MV-4-11 (cell line): ENCODE measurements at regions not wholly inside any gene's neighbourhood (a gene's known extent, or its start where the extent isn't known, plus 50 kb on each side); places are given as distances from the start of the nearest gene placed in this dataset.

Experiments
- DNase-seq: peaks from one replicate; lab custom pipeline; 2025; lab: John Stamatoyannopoulos, UW

DNA sequence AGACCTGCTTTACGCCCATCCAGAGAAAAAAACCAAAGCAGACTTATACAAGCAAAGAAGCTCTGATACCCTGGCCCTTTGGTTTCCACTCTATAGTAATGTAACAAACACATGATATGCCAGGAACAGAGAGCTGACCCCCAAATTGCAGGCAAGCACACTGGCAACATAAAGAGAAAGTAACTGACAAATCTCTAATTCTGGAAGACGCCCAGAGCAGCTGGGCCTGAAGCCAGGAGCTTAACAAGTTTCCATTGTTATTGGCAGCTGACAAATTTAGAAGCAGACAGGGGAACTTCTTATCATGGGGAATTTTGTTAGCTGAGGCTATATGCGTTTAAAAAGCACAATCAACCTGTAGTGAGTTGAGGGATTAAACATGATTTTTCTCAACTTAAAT is 158.0 kb downstream of the DLEU7 start:
- peak; percentile 36 for DNase-seq

DNA sequence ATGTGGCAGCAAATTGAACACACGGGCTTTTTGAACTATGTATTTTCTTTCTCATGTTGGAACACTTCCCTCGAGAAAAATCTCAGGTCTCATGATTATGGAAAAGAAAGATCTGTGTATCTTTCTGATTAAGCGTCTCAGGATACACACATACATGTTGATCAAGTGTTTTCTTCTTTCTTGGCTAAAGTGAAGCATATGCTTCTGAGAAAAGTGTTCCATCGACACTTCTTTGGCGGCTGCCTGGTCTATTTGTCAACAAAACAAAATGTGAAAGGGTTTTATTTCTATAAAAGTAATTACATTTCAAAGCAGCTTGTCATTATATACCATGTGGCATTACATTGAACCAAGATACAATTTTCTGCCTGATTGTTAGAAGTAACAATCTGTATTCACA is 157.5 kb downstream of the DLEU7 start:
- DNase-seq: no peak

DNA sequence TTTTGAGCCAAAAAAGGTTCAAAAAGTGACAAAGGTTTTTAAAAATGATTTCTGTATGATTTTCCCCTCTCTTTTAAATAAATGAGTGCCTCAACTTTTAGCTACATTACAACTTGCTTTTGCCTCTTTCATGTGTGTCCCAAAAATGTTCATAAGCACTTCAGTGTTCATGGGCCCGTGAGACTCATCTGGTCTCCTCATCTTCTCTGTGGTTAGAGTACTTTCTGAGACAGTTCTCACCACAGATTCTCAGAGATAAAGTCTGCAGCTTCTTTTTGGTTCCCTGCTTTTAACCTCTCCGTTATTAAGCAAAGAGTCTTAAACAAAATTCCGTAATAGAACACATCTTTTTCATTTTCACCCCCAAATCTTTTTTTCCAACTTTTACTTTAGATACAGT is 156.9 kb downstream of the DLEU7 start:
- DNase-seq: no peak

DNA sequence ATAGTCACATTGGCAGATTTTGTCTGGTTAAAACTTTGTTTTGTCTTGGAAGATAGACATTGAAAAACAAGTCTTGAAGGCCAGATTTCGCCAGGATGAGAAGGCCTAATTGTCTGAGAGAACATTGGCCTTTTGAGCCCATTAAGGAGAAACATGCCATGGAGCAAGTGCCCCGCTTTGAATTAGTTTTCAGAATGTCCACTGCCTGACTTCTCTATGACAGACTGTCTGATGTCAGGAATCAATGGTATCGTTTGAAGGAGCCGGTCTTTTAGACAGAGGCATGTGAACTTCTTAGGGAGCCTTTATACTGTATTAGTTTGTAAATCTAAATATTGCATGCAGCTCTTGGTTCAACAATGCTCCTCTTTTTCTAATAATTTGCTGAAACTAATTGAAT is 155.9 kb downstream of the DLEU7 start:
- no peak for DNase-seq

DNA sequence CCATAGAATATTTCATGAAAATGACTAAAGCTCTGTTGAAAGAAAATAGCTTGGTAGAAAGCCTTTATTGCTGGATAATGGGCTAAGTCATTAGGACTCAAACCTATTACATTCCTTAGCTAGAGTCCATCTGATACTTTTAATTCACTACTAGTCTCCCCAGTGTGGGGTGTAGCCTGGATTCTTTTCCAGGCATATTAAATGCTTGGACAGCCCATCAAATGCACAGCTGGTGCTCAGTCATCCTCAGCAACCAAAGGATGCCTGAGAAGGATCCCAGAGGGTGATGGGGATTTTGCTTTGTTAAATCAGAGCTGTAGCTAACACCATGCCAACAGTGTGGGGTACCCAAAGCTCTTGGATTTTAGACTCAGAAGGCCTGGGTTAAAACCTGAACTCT is 153.5 kb downstream of the DLEU7 start:
- no peak for DNase-seq

DNA sequence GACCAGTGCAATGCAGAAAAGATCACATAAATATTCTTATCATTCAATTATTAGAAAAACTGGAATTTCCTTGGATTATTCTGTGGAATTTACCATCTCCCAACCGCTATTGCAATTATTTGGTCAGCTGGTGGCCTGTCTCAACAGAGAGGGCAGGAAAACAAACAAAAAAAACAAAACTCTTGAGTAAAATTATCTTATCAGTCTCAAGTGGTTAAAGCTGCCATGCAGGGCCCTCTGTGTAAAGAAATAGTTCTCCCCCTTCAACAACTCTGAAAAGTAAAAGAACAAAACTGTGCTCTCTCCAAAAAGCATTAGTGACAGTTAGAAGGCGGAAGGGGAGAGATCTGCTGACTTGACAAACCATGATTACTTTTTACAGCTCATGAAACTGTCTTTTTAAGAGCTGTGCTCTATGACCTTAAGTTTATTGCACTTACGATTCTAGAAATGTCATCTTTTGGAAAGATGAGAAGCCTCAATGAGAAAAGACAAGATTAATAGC is 152.3 kb downstream of the DLEU7 start:
- no peak for DNase-seq

DNA sequence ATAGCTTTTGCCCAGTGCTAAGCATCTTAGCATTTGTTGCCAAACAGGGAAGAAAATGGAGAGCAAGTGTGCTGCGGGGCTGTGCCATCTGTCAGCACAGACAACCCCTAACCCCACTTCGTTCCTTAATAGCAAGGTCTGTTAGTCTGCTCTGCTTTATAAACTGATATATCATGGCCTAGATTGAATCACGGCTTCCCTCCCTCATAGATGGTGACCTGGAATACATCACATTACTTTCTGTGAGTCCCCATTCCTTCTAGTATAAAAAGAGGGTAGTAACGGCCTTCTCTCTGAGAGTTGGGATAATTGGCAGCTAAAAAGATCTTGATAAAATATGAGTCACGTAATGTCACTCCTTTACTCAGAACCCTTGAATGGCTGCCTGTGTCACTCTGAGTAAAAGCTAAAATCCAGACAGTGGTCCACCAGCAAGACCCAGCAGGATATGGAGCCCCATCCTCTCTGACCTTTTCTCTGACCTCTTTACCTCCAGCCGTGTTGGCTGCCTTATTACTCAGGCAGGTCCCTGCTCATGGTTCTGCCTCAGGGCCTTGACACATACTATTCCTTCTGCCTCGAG is 151.7 kb downstream of the DLEU7 start:
- DNase-seq: no peak

DNA sequence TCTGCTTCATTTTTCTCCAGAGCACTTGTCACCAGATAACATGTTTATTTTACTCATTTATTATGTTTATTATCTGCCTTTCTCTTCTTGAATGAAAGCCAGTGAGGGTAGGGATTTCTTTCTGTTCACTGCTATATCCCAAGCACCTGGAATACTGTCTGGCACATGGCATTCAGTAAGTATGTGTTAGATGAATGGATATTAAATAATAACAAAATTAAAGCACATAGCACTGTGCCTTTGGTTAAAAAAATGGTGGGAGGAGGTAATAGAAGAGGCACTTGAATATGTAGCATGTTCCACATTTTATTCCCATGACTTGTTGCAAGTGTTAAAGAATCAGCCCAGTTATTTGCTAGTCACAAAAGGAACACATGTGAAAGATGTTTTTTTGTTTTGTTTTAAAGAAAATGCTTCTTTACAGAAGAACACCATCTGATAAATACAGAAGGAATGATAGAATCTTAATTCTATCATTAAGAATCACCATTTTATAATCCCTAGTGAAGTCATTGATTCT is 151.0 kb downstream of the DLEU7 start:
- no peak for DNase-seq

DNA sequence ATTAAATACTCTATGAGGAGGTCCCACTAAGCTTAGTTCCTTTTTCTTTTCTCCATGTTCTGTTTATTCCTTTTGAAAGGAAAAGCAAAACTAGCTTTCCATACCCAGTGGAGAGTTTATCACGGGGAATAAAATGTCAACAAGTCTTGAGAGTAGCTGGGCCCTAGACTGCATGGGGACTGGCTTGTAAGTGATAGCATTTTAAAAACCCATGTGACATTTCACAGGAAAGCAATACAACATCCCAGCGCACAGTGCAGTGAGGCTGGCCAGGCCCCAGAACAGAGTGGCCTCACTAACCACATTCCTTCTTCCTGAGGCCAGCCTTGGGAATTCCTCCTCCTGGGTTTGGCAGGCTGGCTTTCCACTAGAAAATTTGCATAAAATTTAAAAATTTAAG is 149.8 kb downstream of the DLEU7 start:
- no peak for DNase-seq

DNA sequence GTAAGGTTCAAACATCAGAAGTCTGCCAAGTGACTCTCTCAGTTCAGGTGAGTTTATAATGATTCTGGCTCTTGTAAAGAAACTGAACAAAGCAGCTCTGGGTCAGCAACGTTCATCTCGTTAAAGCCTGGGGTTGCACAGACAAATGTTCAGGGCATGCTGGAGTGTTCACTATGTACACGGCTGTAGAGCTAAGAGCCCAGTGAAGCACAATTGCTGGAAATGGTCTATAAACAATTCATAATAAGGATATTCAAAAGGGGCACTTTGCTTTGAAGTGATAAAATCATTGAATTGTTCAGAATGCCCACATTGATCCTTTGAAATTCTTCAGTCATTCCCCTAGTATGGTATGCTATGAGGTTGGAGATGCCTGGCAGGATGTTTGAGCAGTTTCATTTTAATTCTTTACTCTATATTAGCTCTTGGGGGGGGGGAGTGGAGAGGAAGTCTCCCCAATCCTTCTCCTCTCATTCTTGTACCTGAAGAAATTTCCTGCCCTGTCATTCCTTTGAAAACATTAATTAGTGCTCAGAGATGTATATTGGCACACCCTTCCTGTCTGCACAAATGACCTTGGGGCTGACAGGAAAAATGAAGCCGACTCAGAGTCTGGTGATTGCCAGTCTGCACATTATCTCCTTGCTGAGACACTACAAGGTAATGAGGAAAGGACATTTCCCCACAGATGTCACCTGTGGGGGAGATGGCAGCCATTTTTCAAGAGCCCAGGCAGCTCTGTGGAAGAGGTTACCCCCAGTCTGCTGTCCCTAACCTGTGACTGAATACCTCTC is 145.5 kb downstream of the DLEU7 start:
- no peak for DNase-seq

DNA sequence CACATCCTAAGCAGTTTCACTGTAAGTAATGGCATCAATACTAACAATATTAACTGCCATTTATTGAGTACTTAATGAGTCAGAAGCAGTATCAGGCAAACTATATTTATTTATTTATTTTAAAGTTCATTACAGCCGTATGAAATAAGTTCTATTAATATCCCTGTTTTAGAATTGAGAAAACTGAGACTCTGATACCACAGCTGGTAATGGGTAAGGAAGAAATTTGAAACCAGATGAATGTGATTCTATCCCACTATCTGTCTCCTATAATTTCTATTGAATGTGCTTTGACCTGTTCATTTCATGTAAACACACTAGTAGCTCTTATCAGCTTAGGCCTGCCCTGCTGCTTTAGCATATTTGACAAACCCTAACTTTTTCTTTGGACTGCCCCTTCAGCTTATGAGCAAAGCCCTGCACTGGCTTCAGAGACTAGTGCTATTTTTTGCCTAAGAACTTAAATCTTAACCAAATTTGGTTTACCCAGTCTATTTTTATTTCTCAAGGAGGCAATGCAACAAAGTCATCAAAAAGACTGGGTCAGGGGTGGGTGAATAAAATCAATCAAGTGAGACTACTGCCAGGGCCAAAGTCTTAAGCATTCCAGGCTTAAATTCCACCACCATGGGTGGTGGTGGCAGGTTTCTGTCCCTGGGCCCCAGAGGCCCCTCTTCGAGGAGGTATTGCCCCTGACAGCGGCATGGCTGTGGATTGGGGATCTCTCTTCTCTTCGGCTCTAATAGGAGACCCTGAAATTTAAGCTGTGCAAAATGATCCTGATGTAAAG is 143.4 kb downstream of the DLEU7 start:
- DNase-seq: no peak

DNA sequence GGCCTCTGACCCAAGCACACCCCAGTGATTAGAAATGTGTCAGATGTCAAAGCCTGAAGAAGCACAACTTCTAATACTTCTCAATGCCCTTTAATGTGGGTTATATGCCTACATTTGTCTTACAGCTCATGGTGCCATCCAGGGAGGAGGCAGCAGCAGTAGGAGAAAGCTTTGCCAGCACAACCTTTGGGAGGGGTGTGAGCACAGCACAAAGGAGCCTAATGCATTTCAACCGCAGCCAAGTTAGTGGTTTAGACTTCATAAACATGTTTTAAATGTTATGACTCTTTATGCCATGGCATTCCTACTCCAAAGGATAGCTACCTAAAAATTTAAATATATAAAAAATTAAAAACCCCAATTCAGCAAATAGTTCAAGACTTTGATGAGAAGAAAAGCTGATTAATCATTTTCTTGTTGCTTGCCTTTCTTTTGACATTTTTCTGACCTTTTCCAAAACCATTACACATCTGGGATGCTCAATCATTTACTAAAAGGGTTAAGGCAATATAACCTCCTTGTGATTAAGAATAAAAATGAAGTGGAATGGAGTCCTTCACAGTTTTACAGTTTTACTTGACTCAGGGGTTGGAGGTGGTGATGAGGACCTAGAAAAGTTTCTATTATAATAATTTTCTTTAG is 142.7 kb downstream of the DLEU7 start:
- no peak for DNase-seq

DNA sequence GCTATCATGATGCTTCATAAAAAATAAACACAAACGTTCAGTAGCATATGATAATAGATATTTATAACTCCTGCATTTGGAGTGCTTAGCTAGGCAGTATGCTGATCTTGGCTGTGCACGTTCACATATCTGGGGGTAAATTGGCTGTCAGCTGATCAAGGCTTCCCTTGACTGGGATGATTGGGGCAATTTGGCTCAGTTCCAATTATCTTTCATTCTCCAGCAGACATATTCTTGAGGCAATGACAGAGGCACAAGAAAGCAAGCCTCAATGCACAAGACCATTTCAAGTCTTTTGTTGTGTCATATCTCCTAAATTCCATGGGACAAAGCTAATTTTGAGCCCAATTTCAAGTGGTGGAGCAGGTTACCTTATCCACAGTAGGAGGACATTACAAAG is 142.0 kb downstream of the DLEU7 start:
- DNase-seq: no peak

DNA sequence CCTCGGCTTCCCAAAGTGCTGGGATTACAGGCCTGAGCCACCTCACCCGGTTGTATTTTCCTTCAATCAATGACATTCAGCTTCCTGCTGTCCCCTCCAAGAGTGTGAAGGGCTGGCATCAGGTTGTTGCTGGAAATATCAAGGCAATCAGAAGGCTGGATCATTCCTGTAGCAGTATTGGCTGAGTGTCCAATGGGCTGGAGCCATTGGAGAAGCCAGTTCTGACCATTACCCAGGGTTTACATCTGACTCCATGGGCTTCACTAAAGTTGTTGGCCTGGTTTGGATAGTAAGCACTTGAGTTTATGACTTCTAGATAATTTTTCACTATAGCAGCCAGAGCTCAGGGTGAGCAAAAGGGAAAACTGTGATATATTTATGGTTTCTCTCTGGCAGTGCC is 137.0 kb downstream of the DLEU7 start:
- DNase-seq: no peak

DNA sequence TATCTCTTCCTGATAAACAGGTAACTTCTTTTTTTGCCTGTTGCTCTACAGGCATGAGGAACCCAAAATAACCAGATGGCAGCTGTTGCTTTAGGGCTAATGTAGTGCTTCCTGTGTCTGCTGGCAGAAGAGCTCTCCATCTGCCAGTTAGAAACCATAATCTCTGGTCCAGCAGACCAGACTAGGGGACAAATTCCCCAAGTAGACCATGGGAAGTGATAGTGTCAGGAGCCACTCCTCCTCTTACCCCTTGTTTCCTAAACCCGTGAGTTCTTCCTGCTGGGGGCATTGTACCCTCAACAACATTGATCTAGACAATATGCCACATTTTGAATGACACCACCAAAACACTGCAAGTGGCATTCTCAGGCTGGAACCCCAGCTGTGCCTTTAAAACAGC is 135.9 kb downstream of the DLEU7 start:
- DNase-seq: peak; percentile 42

DNA sequence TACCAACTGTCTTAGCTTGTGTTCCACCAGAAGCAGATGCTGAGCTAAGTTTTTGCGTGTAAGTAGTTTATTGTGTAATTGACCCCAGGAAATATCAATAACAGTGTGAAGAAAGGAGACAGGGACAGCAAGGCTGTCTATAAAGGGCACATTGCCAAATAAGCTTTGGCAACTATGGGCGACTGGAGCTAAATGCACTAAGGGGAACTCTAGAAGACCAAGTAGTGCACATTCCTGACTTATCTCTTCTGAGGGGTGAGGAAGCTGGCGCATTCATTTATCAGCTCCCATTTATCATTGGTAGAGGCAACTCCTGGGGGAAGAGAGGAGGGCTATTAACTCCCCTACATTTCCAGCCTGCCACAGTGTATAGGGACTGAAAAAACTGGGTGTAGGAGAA is 135.0 kb downstream of the DLEU7 start:
- peak; percentile 70 for DNase-seq

DNA sequence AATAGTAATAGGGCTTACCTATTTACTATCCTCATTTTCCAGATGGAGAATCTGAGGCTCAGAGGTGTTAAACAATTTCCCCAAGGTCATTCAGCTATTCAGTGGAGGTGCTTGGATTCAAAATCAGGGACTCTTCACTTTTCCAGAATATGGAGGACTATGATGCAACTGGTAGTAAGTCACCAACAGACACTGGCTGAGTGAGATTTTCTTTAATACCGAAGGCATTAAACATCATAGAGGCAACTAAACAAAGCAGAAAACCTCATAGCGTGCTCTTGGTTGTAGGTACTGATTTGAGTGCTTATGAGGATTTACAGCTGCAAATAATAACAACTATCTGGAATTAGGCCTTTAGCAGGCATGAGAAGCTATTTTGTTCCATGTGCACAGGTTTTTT is 134.4 kb downstream of the DLEU7 start:
- no peak for DNase-seq

DNA sequence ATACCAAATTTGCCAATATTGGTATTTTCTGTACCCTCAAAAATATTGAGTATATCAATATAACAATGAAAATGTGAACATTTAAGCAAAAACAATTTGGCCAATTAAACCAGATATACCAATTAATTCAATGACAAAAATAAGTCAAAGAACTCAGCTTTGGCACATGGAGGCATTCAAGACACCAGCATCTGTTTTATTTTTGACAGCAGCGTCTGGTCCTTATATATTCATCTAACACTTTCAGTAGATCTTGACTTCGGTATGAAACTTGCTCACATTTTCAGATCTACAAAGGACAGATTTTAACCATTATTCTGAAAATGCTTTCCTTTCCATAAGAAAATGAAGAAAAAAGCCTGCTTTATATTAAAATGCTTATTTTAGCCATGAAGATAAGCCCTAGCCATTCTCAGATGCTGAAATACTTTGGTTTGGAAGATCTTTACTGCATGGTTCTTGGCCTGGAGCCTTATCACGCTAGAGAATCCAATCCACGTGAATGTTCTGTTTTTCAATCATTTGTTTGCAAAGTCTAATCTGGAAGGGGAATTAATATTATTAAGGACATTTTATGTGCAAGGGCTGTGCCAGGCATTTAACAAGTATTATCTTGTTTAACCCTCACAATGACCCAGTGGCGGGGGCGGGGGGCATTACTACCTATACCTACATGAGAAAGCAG is 132.2 kb downstream of the DLEU7 start:
- DNase-seq: no peak

DNA sequence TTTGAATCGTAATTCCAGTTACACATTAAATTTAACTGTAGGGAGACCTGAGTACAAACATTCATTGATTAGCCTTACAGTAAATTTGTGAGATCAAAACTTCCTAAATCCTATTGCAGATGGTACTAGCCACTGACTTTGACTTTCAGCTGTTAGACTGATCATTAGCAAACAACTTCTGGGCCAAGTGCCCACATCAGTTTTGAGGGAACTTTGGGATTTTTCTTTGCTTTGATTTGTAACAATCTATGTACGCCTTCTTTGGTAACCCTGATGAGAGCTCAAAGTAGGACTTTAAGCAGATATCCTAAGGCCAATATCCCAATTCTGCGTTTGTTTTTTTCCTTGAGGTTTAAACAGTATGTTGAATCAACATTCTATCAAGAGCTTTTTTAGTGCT is 131.5 kb downstream of the DLEU7 start:
- no peak for DNase-seq

DNA sequence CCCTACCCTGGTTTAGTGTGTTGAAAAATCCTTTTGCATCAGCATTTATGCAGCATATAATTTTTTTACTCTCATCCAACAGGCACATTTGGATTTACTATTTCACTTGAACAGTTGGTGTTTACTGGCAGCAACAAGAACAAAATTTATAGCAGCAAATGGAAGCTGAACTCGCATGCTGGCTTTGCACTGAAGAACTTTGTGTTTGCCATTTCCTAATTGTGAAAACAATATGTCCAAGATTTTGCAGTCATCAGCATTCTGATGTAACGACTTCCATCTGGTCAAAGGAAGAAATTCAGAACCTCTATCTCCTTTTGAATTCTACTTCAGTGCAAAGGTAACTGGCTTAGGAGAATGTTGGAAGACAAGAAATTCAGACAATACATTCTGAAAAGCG is 131.0 kb downstream of the DLEU7 start:
- DNase-seq: no peak

DNA sequence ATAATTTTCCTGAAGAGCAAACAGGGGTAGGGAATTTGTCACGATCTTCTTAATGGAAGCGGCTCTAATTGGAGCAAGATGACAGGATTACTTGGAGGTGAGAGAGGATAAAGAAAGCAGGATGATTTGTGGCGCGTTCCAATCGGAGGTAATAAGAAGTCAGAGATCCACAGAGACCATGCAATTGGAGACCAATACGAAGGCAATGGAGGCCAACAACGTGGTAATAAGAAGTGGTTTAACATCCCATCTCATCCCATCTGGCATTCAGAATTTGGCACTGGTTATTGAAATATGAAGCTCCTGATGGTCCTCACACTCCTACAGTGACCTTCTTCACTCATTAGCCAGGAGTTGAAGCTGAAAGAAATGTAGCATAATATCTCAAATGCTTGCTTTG is 130.6 kb downstream of the DLEU7 start:
- DNase-seq: no peak
